ENCODE measurements at regions not wholly inside any gene's neighbourhood (a gene's known extent, or its start where the extent isn't known, plus 50 kb on each side); places are given as distances from the start of the nearest gene placed in this dataset.
A peak's percentile ranks its signal among the peaks of the same experiment; 100 is the strongest.
"Not testable (repeated sequence)": the region's sequence is repeated elsewhere in the genome, so short reads cannot be mapped to it uniquely, and the experiment has no call there.

DNA sequence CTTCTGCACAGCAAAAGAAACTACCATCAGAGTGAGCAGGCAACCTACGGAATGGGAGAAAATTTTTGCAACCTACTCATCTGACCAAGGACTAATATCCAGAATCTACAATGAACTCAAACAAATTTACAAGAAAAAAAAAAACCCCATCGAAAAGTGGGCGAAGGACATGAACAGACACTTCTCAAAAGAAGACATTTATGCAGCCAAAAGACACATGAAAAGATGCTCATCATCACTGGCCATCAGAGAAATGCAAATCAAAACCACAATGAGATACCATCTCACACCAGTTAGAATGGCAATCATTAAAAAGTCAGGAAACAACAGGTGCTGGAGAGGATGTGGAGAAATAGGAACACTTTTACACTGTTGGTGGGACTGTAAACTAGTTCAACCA is 164.6 kb downstream of the AHSP start:
- H3K4me3 ChIP-seq (ENCODE audit: low read length); H3K9ac ChIP-seq (ENCODE audit: low read length); H3K27me3 ChIP-seq (replicated peaks; ENCODE audit: control insufficient read depth, insufficient read depth, low read length); DNase-seq (ENCODE audit: low read depth); H3K9me3 ChIP-seq (ENCODE audit: control insufficient read depth, low read length); H3K4me1 ChIP-seq (ENCODE audit: control insufficient read depth, insufficient read depth, low read length); H3K36me3 ChIP-seq (ENCODE audit: control insufficient read depth, insufficient read depth, low read length, severe bottlenecking): not testable (repeated sequence)

DNA sequence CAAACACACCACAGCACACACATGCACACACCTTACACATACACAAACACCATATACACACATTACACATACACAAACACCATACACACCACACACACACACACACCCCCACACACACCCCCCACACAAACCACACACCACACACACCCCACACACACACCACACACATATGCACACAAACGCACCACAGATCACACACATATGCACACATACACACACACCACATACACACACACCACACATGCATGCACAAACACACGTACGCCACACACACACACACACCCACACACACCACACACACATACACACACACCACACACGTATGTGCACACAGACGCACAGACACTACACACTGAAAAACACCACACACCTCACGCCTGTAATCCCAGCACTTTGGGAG is 166.0 kb downstream of the AHSP start:
- DNase-seq (ENCODE audit: low read depth), result no peak
- no peak overlapping the region for H3K4me3 ChIP-seq (ENCODE audit: low read length)
- H3K9ac ChIP-seq (ENCODE audit: low read length), result no peak overlapping the region
- no peaks in the 10 kb centered on the region for H3K4me1 ChIP-seq (ENCODE audit: control insufficient read depth, insufficient read depth, low read length)
- H3K9me3 ChIP-seq (ENCODE audit: control insufficient read depth, low read length), result no peaks in the 10 kb centered on the region
- H3K27me3 ChIP-seq (replicated peaks; ENCODE audit: control insufficient read depth, insufficient read depth, low read length), result peaks cover 17% of the 10 kb centered on the region
- H3K36me3 ChIP-seq (ENCODE audit: control insufficient read depth, insufficient read depth, low read length, severe bottlenecking), result no peaks in the 10 kb centered on the region

DNA sequence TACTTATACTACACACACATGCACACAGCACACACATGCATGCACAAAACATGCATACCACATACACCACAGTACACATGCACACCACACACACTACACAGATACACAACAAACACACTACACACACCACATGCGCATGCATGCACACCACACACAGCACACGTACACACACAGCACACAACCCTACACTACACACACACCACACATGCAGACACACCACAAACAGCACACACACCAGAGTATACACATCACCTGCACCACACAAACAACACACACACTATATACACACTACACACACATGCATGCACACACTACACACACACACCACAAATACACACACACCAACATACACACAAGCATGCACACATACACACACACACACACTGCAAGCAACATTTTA is 166.8 kb downstream of the AHSP start:
- Histone ChIP-seq H3K36me3 (ENCODE audit: control insufficient read depth, insufficient read depth, low read length, severe bottlenecking) (no peaks in the 10 kb centered on the region), H3K4me1 (ENCODE audit: control insufficient read depth, insufficient read depth, low read length) (no peaks in the 10 kb centered on the region), H3K4me3 (ENCODE audit: low read length) (no peak overlapping the region), H3K9me3 (ENCODE audit: control insufficient read depth, low read length) (no peaks in the 10 kb centered on the region), H3K9ac (ENCODE audit: low read length) (no peak overlapping the region), H3K27me3 (replicated peaks; ENCODE audit: control insufficient read depth, insufficient read depth, low read length) (peaks cover 22% of the 10 kb centered on the region)
- DNase-seq (ENCODE audit: low read depth), result no peak

DNA sequence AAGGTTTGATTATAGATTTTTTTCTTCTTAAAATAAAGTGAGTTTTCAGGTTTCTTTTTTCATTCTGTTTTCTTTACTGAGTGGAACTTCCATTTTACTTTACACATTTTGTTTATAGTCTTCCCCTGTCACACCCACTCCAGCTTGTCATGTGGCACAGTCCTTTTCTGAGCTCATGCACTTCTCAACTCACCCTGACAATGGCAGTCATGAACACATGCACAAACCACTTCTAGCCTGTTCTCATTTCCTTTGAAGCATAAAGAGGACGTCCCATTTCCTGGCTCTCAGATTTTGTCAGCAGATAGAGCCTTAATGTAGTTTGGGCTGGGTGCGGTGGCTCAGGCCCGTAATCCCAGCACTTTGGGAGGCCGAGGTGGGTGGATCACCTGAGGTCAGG is 168.0 kb downstream of the AHSP start:
- H3K36me3 ChIP-seq (ENCODE audit: control insufficient read depth, insufficient read depth, low read length, severe bottlenecking), result no peaks in the 10 kb centered on the region
- H3K4me3 ChIP-seq (ENCODE audit: low read length), result no peak overlapping the region
- no peak overlapping the region for H3K9ac ChIP-seq (ENCODE audit: low read length)
- H3K4me1 ChIP-seq (ENCODE audit: control insufficient read depth, insufficient read depth, low read length), result no peaks in the 10 kb centered on the region
- no peak for DNase-seq (ENCODE audit: low read depth)
- no peaks in the 10 kb centered on the region for H3K9me3 ChIP-seq (ENCODE audit: control insufficient read depth, low read length)
- peaks cover 22% of the 10 kb centered on the region for H3K27me3 ChIP-seq (replicated peaks; ENCODE audit: control insufficient read depth, insufficient read depth, low read length)

DNA sequence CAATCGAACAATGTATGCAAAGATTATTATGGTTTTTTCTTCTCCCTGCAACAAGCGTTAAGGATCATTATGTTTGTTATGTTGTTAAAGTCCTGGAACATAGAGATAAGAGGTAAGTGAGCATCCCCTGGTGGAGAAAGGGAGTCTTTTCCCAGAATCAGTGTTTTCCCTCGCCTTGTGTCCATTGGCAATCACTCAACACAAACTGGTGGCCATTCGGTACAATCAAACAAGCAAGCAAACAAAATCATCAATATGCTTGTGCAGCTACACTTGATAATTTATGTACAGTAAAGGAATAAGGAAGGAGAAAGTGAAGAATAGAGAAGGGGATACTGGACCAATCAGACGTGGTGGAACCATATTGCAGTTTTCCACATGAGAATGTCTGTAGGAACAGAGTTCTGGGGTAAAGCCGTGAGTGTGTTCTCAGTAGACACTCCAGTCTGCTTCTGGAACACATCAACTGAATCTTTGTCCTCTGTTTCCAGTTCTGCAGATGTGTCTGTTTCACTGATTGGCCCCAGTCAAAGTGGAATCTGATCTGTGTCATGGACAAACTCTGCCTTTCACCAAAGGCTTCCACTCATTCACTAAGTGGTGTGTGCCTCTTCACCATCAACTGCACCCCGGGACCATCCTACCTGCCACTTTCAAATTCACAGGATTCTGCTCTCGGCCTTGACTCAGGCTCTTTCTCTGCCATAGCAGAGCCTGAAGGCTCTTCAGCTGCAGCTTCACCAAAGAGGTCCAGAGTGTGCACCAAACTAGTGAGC is 169.5 kb downstream of the AHSP start:
- Histone ChIP-seq H3K36me3 (ENCODE audit: control insufficient read depth, insufficient read depth, low read length, severe bottlenecking) (no peaks in the 10 kb centered on the region), H3K9me3 (ENCODE audit: control insufficient read depth, low read length) (no peaks in the 10 kb centered on the region), H3K27me3 (replicated peaks; ENCODE audit: control insufficient read depth, insufficient read depth, low read length) (peaks cover 22% of the 10 kb centered on the region), H3K4me1 (ENCODE audit: control insufficient read depth, insufficient read depth, low read length) (peaks cover 6% of the 10 kb centered on the region), H3K9ac (ENCODE audit: low read length) (no peak overlapping the region), H3K4me3 (ENCODE audit: low read length) (no peak overlapping the region)
- peak; percentile 76 for DNase-seq (ENCODE audit: low read depth)

DNA sequence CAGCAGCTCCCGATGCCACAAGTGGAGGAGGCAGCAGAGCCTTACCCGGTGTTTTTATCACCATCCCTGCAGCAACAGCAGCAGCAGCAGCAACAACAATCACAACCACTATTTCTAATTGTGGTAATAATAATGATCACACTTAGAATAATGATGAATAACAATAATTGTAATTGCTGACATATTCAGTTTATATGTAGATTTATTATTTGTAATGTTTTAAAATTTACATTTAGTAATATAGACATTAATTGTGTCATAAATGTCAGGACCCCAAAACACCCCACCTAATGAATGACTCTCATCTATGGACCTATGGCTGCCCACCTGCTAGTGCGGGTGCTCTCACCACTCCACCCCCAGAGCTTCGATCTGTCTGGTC is 170.0 kb downstream of the AHSP start:
- H3K9ac ChIP-seq (ENCODE audit: low read length), result no peak overlapping the region
- H3K4me3 ChIP-seq (ENCODE audit: low read length), result no peak overlapping the region
- H3K4me1 ChIP-seq (ENCODE audit: control insufficient read depth, insufficient read depth, low read length), result peaks cover 6% of the 10 kb centered on the region
- peaks cover 22% of the 10 kb centered on the region for H3K27me3 ChIP-seq (replicated peaks; ENCODE audit: control insufficient read depth, insufficient read depth, low read length)
- DNase-seq (ENCODE audit: low read depth), result no peak
- H3K36me3 ChIP-seq (ENCODE audit: control insufficient read depth, insufficient read depth, low read length, severe bottlenecking), result no peaks in the 10 kb centered on the region
- no peaks in the 10 kb centered on the region for H3K9me3 ChIP-seq (ENCODE audit: control insufficient read depth, low read length)

DNA sequence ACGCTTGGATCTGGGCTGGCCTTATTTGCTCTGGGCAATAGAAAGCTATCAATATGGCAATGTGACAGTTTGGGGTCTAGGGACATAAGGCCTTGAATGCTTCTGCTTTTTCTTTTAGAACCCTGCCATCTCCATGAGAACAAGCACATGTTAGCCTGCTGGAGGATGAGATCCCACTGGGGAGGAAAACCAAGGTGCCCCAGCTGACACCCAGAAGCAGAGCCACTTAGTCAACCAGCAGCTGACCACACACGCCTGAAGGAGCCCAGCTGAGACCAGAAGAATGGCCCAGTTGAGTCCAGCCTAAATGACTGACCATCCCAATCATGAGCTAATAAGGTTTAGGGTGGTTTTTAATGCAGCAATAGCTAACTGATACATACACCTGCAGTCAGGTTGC is 171.2 kb downstream of the AHSP start:
- Histone ChIP-seq H3K9me3 (ENCODE audit: control insufficient read depth, low read length) (no peaks in the 10 kb centered on the region), H3K36me3 (ENCODE audit: control insufficient read depth, insufficient read depth, low read length, severe bottlenecking) (peaks cover 5% of the 10 kb centered on the region), H3K9ac (ENCODE audit: low read length) (no peak overlapping the region), H3K4me1 (ENCODE audit: control insufficient read depth, insufficient read depth, low read length) (peaks cover 6% of the 10 kb centered on the region), H3K27me3 (replicated peaks; ENCODE audit: control insufficient read depth, insufficient read depth, low read length) (peaks cover 22% of the 10 kb centered on the region), H3K4me3 (ENCODE audit: low read length) (no peak overlapping the region)
- DNase-seq (ENCODE audit: low read depth), result no peak

DNA sequence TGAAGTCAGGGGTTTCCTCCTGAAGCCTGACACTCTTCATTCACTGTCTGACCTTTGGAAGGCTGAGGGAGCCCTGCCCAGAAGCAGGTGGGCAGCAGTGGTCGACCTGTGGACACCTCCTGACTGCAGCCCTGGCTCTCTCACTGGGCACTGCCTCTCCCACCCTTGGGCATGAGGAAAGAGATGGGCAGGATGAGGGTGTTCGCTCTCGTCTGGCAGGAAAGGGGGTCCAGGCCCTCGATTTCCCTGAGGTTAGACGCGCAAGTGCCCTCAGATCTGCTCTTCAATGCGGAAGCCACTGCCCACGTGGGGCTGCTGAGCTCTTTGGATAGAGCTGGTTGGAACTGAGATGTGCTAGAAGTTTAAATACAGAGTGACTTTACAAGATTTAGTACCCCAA is 171.9 kb downstream of the AHSP start:
- H3K4me3 ChIP-seq (ENCODE audit: low read length), result no peak overlapping the region
- H3K27me3 ChIP-seq (replicated peaks; ENCODE audit: control insufficient read depth, insufficient read depth, low read length), result peaks cover 22% of the 10 kb centered on the region
- H3K9ac ChIP-seq (ENCODE audit: low read length), result no peak overlapping the region
- DNase-seq (ENCODE audit: low read depth), result no peak
- peaks cover 12% of the 10 kb centered on the region for H3K36me3 ChIP-seq (ENCODE audit: control insufficient read depth, insufficient read depth, low read length, severe bottlenecking)
- H3K4me1 ChIP-seq (ENCODE audit: control insufficient read depth, insufficient read depth, low read length), result peaks cover 6% of the 10 kb centered on the region
- no peaks in the 10 kb centered on the region for H3K9me3 ChIP-seq (ENCODE audit: control insufficient read depth, low read length)

DNA sequence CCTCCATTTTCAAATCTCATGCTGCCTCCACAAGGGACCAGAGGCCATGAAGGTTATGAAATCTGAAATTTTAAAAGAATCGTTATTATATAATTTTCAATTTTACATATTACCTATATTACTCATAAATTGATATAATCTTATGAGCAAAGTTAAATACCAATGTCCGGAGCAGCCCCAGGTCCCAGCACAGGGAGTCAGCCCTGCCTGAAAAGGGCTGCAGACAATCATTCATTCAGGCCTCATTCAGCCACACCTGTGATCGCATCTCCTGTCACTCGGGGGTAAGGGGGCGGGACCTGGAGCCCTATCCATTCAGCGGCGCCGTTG is 172.5 kb downstream of the AHSP start:
- H3K36me3 ChIP-seq (ENCODE audit: control insufficient read depth, insufficient read depth, low read length, severe bottlenecking), result peaks cover 13% of the 10 kb centered on the region
- DNase-seq (ENCODE audit: low read depth), result no peak
- peak overlapping the region; percentile 97 for H3K4me3 ChIP-seq (ENCODE audit: low read length)

DNA sequence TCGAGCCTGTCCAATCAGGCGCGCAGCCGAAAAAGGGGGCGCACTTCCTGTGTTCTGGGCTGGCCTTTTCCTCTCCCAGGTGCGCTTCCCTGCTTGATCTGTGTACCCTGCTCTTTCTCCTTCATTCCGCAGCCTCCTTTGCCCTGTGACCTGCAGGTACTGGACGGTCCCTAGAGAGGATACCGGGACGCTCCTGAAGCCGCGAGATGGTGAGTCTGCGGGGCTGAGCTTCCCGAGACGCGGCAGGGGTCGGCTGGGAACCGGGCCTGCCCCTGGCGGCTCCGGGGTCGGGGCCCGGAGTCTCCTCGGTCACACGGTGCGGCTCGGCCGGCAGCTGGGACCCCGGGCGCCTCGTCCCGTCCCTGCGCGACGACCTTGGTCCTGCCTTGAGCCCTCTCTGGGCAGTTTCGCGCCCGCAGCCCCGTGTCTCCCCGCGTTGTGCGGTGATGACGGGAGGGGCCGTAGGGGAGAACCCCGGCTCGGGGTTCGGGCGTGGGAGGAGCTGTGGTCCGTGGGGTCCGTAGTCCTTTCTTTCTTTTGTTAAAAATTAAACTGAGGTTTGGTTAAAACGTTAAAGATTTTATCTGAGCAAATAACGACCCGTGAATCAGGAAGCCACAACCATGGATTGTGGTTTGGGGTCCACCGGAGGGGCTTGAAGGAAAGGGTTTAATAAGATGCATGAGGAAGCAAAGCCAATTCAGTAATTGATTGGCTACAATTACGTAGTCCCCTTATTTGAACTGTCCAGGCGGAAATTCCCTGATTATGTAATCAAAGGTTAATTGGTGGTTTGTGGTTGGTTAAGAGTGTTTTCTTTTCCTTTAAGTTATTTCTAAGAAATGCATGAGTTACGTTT is 172.8 kb upstream of the ZNF267 start:
- Histone ChIP-seq H3K4me3 (ENCODE audit: low read length) (peak overlapping the region; percentile 97), H3K36me3 (ENCODE audit: control insufficient read depth, insufficient read depth, low read length, severe bottlenecking) (peaks cover 15% of the 10 kb centered on the region), H3K4me1 (ENCODE audit: control insufficient read depth, insufficient read depth, low read length) (peaks cover 6% of the 10 kb centered on the region), H3K9me3 (ENCODE audit: control insufficient read depth, low read length) (no peaks in the 10 kb centered on the region), H3K9ac (ENCODE audit: low read length) (peak overlapping the region; percentile 83), H3K27me3 (replicated peaks; ENCODE audit: control insufficient read depth, insufficient read depth, low read length) (peaks cover 22% of the 10 kb centered on the region)
- DNase-seq (ENCODE audit: low read depth), result peak; percentile 85

More for the DNA sequence above, 172.5 kb downstream of the AHSP start:
- Histone ChIP-seq H3K9ac (ENCODE audit: low read length) (peak overlapping the region; percentile 83), H3K27me3 (replicated peaks; ENCODE audit: control insufficient read depth, insufficient read depth, low read length) (peaks cover 22% of the 10 kb centered on the region), H3K4me1 (ENCODE audit: control insufficient read depth, insufficient read depth, low read length) (peaks cover 6% of the 10 kb centered on the region), H3K9me3 (ENCODE audit: control insufficient read depth, low read length) (no peaks in the 10 kb centered on the region)

DNA sequence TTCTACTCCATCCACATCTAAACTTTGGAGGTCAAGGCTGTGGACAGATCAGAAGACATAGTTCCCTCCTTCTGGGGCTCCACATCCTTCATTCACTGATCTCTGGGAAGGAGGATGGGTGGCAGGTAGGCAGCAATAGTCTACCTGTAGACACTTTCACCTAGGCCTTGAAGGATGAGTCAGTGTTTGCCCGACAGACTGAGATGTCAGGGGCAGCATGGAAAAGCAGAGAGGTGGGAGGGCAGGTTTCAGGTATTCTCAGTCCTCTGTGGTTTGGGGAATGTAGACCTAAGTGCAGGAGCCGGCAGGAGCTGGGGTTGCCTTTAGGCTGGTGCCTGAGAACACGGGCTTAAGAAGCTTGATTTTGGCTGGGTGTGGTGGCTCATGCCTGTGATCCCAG is 171.9 kb upstream of the ZNF267 start:
- Histone ChIP-seq H3K9ac (ENCODE audit: low read length) (no peak overlapping the region), H3K4me3 (ENCODE audit: low read length) (no peak overlapping the region), H3K4me1 (ENCODE audit: control insufficient read depth, insufficient read depth, low read length) (peaks cover 6% of the 10 kb centered on the region), H3K27me3 (replicated peaks; ENCODE audit: control insufficient read depth, insufficient read depth, low read length) (peaks cover 22% of the 10 kb centered on the region), H3K36me3 (ENCODE audit: control insufficient read depth, insufficient read depth, low read length, severe bottlenecking) (peaks cover 15% of the 10 kb centered on the region), H3K9me3 (ENCODE audit: control insufficient read depth, low read length) (no peaks in the 10 kb centered on the region)
- no peak for DNase-seq (ENCODE audit: low read depth)

Measured in adipocyte (in vitro differentiated cells).